Panc1 (cell line): ENCODE measurements at regions not wholly inside any gene's neighbourhood (a gene's known extent, or its start where the extent isn't known, plus 50 kb on each side); places are given as distances from the start of the nearest gene placed in this dataset.

Experiments used
- ATAC-seq: fragments of 200-7000 bp; cut with Tn5 transposase; 2 replicates; pipeline ENCODE4 v1.9.1; 2020; ENCODE audit warnings: mild to moderate bottlenecking, moderate library complexity
- BruUV-seq: library from RNA; stranded (reverse); fragments of 400-500 nt; replicated peaks from 2 replicates; lab custom pipeline; 2021; lab: Mats Ljungman, UMichigan
- CTCF ChIA-PET: fragments of 300-600 bp; sonication (Branson Sonifier 250); formaldehyde crosslinking; loops from one replicate; lab custom pipeline; 2022; ENCODE audit warnings: antibody characterized with exemption; lab: Charles Lee
- POLR2A ChIA-PET: fragments of 300-600 bp; sonication (Branson Sonifier 250); formaldehyde crosslinking; loops from one replicate; lab custom pipeline; 2022; ENCODE audit warnings: antibody characterized with exemption; lab: Charles Lee
- DNase-seq: peaks from one replicate; pipeline ENCODE4 v3.0.0-alpha.2; 2010; ENCODE audit warnings: low read depth, low spot score
- H3K27ac ChIP-seq: 2 replicates; pipeline ENCODE4 v1.5.1; 2011; ENCODE audit warnings: mild to moderate bottlenecking, low read length, inconsistent platforms
- H3K27me3 ChIP-seq: fragments of 200-500 bp; sonication (Bioruptor generic); 2 replicates; pipeline ENCODE4 v1.6.0; 2014; ENCODE audit warnings: low read length, inconsistent platforms; ENCODE audit not compliant: control insufficient read depth, insufficient read depth
- H3K36me3 ChIP-seq: fragments of 200-500 bp; sonication (Bioruptor generic); 2 replicates; pipeline ENCODE4 v1.5.1; 2014; ENCODE audit warnings: inconsistent platforms, mild to moderate bottlenecking, low read length, moderate library complexity; ENCODE audit not compliant: control insufficient read depth, insufficient read depth
- H3K4me1 ChIP-seq: 2 replicates; pipeline ENCODE4 v1.5.1; 2011; ENCODE audit warnings: inconsistent platforms, mild to moderate bottlenecking, low read length, moderate library complexity; ENCODE audit not compliant: control insufficient read depth, insufficient read depth
- H3K4me3 ChIP-seq, 2 experiments: 2 replicates each; pipeline ENCODE4 v1.5.1; 2011 to 2012; ENCODE audit warnings: low read depth in 2 of 2, low read length in 2 of 2, mild to moderate bottlenecking in 2 of 2, inconsistent platforms in 1 of 2, moderate library complexity in 1 of 2
- H3K9me3 ChIP-seq: fragments of 200-500 bp; sonication (Bioruptor generic); 2 replicates; pipeline ENCODE4 v1.5.1; 2014; ENCODE audit warnings: low read depth, mild to moderate bottlenecking, inconsistent platforms, low read length, moderate library complexity; ENCODE audit not compliant: control insufficient read depth, insufficient read depth
- POLR2AphosphoS5 ChIP-seq: IDR thresholded peaks from 2 replicates; pipeline ENCODE4 v1.6.1; 2012; ENCODE audit warnings: mild to moderate bottlenecking, low read depth, low read length, moderate library complexity
- SIN3A ChIP-seq: IDR thresholded peaks from 2 replicates; pipeline ENCODE4 v1.6.1; 2012; ENCODE audit warnings: low read depth, mild to moderate bottlenecking, low read length, moderate library complexity, borderline replicate concordance; ENCODE audit not compliant: insufficient read depth
- TCF7L2 ChIP-seq: IDR thresholded peaks from 2 replicates; pipeline ENCODE4 v1.6.1; 2011; ENCODE audit warnings: mild to moderate bottlenecking, low read depth, low read length, inconsistent platforms
- in situ Hi-C: cut with HindIII; loops from 2 replicates; pipeline ENCODE4 v1.10.0; 2016; ENCODE audit warnings: low sequenced_read_pairs, low pct_unique_long_range_greater_than_20kb
- intact Hi-C: fragments of 100-400 bp; cut with micrococcal nuclease; formaldehyde crosslinking; loops from one replicate; pipeline ENCODE4 v1.10.0; 2022; ENCODE audit not compliant: unreplicated experiment
- TF ChIP-seq, protein P1 (sequence below): fragments of 450-650 bp; IDR thresholded peaks from 2 replicates; pipeline ENCODE4 v1.5.1; 2017; ENCODE audit warnings: mild to moderate bottlenecking
- TF ChIP-seq, protein P2 (sequence below), 2 experiments: IDR thresholded peaks; 2 replicates each; pipeline ENCODE4 v1.6.1; 2011 to 2012; ENCODE audit warnings: low read depth in 2 of 2, control low read depth in 1 of 2, low read length in 1 of 2, mild to moderate bottlenecking in 1 of 2, moderate library complexity in 1 of 2; ENCODE audit not compliant: insufficient read depth in 1 of 2

DNA sequence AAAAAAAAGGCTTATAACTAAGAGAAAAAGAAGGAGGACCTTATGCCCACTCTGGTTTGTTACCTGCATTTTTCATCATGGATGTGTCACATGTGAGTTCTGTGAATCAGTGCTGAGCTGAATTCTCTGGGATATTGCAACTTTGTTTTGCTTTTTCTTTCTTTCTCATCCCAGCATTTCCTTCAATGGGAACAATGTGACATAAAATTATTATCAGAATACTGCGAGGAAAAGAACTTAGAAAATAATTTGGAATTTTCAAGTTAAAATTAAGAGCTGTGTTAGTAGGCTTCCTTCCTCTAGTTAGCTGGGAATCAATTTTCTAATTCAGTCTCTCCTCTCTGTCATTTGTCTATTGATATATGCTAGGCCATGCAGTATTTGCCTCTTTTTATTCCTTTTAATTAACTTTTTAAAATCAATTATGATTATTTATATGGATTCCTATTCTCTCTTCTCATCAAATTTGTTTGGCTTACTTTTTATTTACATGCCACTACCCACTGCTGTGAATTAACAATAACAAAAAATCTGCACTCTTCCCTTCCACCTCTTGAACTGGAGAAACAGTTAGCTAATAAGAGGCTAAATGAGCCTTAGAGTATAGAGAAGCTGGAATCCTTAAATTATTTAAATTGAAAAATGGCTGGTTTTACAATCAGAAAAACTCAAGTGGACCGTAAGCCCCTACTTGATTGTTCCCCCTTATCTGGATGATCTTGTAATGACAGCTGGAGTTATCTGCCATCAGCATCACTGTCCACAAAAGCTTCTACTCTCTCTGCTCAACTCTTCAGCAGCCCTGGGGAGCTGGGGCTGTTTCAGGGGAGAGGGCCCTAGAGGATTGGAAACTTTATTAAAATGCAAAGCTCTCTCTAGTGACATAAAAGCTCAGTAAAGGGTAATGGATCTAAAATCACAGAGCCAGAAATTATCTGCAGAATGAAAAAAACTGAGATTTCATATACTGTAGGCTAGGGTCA is 95.3 kb upstream of the SOX2 start:
- H3K36me3 ChIP-seq = no peaks in the 10 kb centered on the region
- DNase-seq (no peak), ATAC-seq (no peak)
- no TSS peak for BruUV-seq
- H3K4me1 ChIP-seq = no peaks in the 10 kb centered on the region
- intact Hi-C loops = loop anchor here (10.0 kb wide), 1 partner anchor 292 kb away; no protein-coding TSS in a partner anchor
- in situ Hi-C loops = no loop called here
- H3K4me3 ChIP-seq = no peak overlapping the region
- ChIA-PET CTCF (no interaction called here), POLR2A (no interaction called here)
- no peaks in the 10 kb centered on the region for H3K27me3 ChIP-seq
- H3K27ac ChIP-seq = no peak overlapping the region
- TF ChIP-seq, protein P1, sequence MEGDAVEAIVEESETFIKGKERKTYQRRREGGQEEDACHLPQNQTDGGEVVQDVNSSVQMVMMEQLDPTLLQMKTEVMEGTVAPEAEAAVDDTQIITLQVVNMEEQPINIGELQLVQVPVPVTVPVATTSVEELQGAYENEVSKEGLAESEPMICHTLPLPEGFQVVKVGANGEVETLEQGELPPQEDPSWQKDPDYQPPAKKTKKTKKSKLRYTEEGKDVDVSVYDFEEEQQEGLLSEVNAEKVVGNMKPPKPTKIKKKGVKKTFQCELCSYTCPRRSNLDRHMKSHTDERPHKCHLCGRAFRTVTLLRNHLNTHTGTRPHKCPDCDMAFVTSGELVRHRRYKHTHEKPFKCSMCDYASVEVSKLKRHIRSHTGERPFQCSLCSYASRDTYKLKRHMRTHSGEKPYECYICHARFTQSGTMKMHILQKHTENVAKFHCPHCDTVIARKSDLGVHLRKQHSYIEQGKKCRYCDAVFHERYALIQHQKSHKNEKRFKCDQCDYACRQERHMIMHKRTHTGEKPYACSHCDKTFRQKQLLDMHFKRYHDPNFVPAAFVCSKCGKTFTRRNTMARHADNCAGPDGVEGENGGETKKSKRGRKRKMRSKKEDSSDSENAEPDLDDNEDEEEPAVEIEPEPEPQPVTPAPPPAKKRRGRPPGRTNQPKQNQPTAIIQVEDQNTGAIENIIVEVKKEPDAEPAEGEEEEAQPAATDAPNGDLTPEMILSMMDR = no peak
- TF ChIP-seq, protein P2, sequence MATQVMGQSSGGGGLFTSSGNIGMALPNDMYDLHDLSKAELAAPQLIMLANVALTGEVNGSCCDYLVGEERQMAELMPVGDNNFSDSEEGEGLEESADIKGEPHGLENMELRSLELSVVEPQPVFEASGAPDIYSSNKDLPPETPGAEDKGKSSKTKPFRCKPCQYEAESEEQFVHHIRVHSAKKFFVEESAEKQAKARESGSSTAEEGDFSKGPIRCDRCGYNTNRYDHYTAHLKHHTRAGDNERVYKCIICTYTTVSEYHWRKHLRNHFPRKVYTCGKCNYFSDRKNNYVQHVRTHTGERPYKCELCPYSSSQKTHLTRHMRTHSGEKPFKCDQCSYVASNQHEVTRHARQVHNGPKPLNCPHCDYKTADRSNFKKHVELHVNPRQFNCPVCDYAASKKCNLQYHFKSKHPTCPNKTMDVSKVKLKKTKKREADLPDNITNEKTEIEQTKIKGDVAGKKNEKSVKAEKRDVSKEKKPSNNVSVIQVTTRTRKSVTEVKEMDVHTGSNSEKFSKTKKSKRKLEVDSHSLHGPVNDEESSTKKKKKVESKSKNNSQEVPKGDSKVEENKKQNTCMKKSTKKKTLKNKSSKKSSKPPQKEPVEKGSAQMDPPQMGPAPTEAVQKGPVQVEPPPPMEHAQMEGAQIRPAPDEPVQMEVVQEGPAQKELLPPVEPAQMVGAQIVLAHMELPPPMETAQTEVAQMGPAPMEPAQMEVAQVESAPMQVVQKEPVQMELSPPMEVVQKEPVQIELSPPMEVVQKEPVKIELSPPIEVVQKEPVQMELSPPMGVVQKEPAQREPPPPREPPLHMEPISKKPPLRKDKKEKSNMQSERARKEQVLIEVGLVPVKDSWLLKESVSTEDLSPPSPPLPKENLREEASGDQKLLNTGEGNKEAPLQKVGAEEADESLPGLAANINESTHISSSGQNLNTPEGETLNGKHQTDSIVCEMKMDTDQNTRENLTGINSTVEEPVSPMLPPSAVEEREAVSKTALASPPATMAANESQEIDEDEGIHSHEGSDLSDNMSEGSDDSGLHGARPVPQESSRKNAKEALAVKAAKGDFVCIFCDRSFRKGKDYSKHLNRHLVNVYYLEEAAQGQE (IDR thresholded peaks at IDR 0.05; ENCODE audit: insufficient read depth in 1 of 2, low read depth in 2 of 2, low read length in 1 of 2) = no peak
- TF ChIP-seq POLR2AphosphoS5 (no peak), TCF7L2 (no peak), SIN3A (no peak)
- H3K9me3 ChIP-seq = no peaks in the 10 kb centered on the region

DNA sequence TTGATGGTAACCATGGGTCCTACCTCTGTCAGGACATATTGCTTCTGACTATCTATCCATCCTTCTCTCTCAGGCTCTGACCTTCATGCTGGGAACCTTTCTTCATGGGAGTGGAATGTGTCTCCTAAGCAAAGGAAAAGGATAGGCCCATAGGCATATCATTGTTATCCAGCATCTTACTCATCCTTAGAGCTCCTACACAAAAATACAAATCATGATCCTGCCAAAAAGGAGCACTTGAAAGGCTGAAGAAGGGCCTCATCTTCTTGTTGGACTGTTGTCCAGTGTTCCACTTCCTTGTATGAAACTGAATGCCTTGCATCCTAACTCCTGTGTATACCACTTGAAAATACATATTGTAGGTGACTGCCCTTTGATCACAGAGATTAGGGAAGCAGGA is 96.1 kb upstream of the SOX2 start:
- Histone ChIP-seq H3K4me3 (no peak overlapping the region), H3K36me3 (no peaks in the 10 kb centered on the region), H3K27ac (no peak overlapping the region), H3K9me3 (no peaks in the 10 kb centered on the region), H3K4me1 (no peaks in the 10 kb centered on the region), H3K27me3 (no peaks in the 10 kb centered on the region)
- in situ Hi-C loops (no loop called here), intact Hi-C loops (loop anchor here (10.0 kb wide), 1 partner anchor 291 kb away; no protein-coding TSS in a partner anchor)
- ATAC-seq (no peak), DNase-seq (no peak)
- ChIA-PET POLR2A (no interaction called here), CTCF (no interaction called here)
- no peak for TF ChIP-seq POLR2AphosphoS5
- no peak for TF ChIP-seq TCF7L2
- TF ChIP-seq, protein P1 = no peak
- TF ChIP-seq SIN3A = no peak
- TF ChIP-seq, protein P2 (IDR thresholded peaks at IDR 0.05; ENCODE audit: insufficient read depth in 1 of 2, low read depth in 2 of 2, low read length in 1 of 2) = no peak
- no TSS peak for BruUV-seq
